MM.1S (cell line): ENCODE measurements at regions not wholly inside any gene's neighbourhood (a gene's known extent, or its start where the extent isn't known, plus 50 kb on each side); places are given as distances from the start of the nearest gene placed in this dataset.

Source experiments
- EZH2 ChIP-seq: fragments of 300-600 bp; sonication (generic); optimal IDR thresholded peaks from 2 replicates; pipeline ENCODE3; 2017; ENCODE audit warnings: low read depth, mild to moderate bottlenecking, antibody characterized with exemption, low read length, mixed read lengths
- TF ChIP-seq, protein P1 (sequence below): fragments of 300-600 bp; sonication (generic); IDR thresholded peaks from 2 replicates; pipeline ENCODE4 v1.5.1; 2016; ENCODE audit warnings: antibody characterized with exemption, low read length, mixed read lengths

DNA sequence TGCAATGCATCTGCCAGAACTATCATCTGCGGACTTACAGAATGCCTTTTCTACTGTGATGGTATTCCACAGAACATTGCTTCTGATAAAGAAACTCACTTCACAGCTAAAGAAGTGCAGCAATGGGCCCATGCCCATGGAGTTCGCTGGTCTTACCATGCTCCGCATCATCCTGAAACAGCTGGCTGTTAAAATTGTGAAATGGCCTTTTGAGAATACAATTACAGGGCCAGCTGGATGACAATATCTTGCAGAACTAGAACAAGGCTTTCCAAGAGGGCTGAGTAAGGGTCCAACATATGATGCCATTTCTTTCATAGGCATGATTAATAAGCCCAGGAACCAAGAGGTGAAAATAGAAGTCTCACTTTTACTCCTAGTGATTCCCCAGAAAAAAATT lies 104.1 kb upstream of the ADCY1 start:
- TF ChIP-seq, protein P1, sequence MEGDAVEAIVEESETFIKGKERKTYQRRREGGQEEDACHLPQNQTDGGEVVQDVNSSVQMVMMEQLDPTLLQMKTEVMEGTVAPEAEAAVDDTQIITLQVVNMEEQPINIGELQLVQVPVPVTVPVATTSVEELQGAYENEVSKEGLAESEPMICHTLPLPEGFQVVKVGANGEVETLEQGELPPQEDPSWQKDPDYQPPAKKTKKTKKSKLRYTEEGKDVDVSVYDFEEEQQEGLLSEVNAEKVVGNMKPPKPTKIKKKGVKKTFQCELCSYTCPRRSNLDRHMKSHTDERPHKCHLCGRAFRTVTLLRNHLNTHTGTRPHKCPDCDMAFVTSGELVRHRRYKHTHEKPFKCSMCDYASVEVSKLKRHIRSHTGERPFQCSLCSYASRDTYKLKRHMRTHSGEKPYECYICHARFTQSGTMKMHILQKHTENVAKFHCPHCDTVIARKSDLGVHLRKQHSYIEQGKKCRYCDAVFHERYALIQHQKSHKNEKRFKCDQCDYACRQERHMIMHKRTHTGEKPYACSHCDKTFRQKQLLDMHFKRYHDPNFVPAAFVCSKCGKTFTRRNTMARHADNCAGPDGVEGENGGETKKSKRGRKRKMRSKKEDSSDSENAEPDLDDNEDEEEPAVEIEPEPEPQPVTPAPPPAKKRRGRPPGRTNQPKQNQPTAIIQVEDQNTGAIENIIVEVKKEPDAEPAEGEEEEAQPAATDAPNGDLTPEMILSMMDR = no peak
- TF ChIP-seq EZH2 = no peak
